Neural crest cell (in vitro differentiated cells): ENCODE measurements at regions not wholly inside any gene's neighbourhood (a gene's known extent, or its start where the extent isn't known, plus 50 kb on each side); places are given as distances from the start of the nearest gene placed in this dataset.

Experiments used
- DNase-seq: peaks from one replicate; pipeline ENCODE4 v3.0.0; 2021; ENCODE audit warnings: low read depth, mixed read lengths, low spot score
- H3K27ac Mint-ChIP-seq: one replicate; pipeline ENCODE4 v1.8.0; 2021; ENCODE audit warnings: mild to moderate bottlenecking, mixed read lengths; ENCODE audit not compliant: unreplicated experiment
- H3K27me3 Mint-ChIP-seq: 2 replicates; pipeline ENCODE4 v1.8.0; 2021; ENCODE audit warnings: low read depth, mild to moderate bottlenecking, mixed read lengths
- H3K36me3 Mint-ChIP-seq: 2 replicates; pipeline ENCODE4 v1.8.0; 2021; ENCODE audit warnings: low read depth, mild to moderate bottlenecking, mixed read lengths
- H3K4me1 Mint-ChIP-seq: 2 replicates; pipeline ENCODE4 v1.8.0; 2021; ENCODE audit warnings: mixed read lengths
- H3K4me3 Mint-ChIP-seq: one replicate; pipeline ENCODE4 v1.8.0; 2021; ENCODE audit warnings: mild to moderate bottlenecking, mixed read lengths
- H3K9me3 Mint-ChIP-seq: 2 replicates; pipeline ENCODE4 v1.8.0; 2021; ENCODE audit warnings: mixed read lengths
- TF ChIP-seq, protein P1 (sequence below): fragments of 200-600 bp; sonication (generic); conservative IDR thresholded peaks from 2 replicates; pipeline ENCODE4 v1.5.0; 2021; ENCODE audit warnings: antibody characterized with exemption, mild to moderate bottlenecking

DNA sequence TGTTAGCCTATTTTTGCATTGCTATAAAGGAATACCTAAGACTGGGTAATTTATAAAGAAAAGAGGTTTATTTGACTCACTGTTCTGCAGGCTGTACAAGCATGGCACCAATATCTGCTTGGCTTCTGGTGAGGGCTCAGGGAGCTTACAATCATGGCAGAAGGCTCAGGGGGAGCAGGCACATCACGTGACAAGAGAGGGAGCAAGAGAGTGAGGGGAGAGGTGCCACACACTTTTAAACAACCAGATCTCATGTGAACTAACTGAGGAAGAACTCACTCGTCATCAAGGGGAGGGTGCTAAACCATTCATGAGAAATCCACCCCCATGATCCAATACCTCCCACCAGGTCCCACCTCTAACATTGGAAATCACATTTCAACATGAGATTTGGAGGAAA, 73.9 kb upstream of the ADCY1 start:
- Mint-ChIP-seq H3K4me1 (peaks cover 9% of the 10 kb centered on the region), H3K27ac (no peak overlapping the region), H3K9me3 (peaks cover 9% of the 10 kb centered on the region), H3K4me3 (no peak overlapping the region), H3K36me3 (peaks cover 5% of the 10 kb centered on the region), H3K27me3 (peaks cover 15% of the 10 kb centered on the region)
- no peak for DNase-seq
- TF ChIP-seq, protein P1, sequence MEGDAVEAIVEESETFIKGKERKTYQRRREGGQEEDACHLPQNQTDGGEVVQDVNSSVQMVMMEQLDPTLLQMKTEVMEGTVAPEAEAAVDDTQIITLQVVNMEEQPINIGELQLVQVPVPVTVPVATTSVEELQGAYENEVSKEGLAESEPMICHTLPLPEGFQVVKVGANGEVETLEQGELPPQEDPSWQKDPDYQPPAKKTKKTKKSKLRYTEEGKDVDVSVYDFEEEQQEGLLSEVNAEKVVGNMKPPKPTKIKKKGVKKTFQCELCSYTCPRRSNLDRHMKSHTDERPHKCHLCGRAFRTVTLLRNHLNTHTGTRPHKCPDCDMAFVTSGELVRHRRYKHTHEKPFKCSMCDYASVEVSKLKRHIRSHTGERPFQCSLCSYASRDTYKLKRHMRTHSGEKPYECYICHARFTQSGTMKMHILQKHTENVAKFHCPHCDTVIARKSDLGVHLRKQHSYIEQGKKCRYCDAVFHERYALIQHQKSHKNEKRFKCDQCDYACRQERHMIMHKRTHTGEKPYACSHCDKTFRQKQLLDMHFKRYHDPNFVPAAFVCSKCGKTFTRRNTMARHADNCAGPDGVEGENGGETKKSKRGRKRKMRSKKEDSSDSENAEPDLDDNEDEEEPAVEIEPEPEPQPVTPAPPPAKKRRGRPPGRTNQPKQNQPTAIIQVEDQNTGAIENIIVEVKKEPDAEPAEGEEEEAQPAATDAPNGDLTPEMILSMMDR = no peak

DNA sequence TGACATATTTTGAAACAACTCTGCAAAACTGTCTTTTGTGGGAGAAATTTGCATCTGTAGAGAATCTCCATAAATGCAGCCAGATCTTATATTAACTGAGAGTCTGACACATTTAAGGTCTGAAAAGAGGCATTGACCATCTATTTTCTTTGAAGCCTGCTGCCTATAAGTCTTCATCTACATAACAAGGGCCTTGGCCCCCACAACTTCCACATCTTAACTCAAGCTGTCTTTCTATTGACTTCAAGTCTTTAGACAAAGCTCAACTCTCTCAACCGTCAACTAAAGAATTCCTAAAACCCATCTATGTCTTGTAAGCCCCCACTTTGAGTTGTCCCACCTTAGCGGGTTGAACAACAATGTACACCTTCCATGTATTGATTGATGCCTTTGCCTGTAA, 72.4 kb upstream of the ADCY1 start:
- DNase-seq = no peak
- TF ChIP-seq, protein P1 = no peak
- Mint-ChIP-seq H3K36me3 (peaks cover 12% of the 10 kb centered on the region), H3K4me3 (no peak overlapping the region), H3K9me3 (peaks cover 19% of the 10 kb centered on the region), H3K27ac (no peak overlapping the region), H3K27me3 (peaks cover 22% of the 10 kb centered on the region), H3K4me1 (peaks cover 9% of the 10 kb centered on the region)

DNA sequence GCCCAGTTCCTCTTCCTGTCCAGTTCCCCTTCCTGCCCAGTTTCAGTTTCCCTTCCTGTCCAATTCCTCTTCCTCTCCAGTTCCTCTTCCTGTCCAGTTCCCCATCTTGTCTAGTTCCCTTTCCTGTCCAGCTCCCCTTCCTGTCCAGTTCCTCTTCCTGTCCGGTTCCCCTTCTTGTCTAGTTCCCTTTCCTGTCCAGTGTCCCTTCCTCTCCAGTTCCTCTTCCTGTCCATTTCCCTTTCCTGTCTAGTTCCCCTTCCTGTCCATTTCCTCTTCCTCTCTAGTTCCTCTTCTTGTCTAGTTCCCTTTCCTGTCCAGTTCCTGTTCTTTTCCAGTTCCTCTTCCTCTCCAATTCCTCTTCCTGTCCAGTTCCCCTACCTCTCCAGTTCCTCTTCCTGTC, 68.1 kb upstream of the ADCY1 start:
- TF ChIP-seq, protein P1 = no peak
- peaks cover 31% of the 10 kb centered on the region for H3K9me3 Mint-ChIP-seq
- H3K36me3 Mint-ChIP-seq = peaks cover 17% of the 10 kb centered on the region
- H3K27me3 Mint-ChIP-seq = peaks cover 8% of the 10 kb centered on the region
- peaks cover 5% of the 10 kb centered on the region for H3K4me1 Mint-ChIP-seq
- DNase-seq = no peak
- H3K4me3 Mint-ChIP-seq = no peak overlapping the region
- H3K27ac Mint-ChIP-seq = no peak overlapping the region

DNA sequence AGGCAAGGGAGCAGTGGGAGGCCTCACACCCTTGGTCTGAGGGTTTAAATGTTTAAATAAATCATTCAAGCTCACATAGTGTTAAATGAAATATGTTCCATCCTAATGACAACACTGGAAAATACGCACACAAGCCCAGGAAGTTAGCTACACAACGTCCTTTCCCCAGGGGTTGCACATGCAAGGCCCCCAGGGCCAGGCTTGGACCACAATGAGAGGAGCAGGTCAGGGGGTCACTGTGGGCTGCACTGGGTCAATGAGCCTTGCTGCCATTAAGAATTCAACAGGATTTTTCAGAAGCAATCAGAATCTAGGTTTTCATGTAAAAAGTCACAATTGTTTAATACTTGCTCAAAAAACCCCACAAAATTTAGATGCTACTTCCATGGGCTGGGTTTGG, 64.9 kb upstream of the ADCY1 start:
- Mint-ChIP-seq H3K4me3 (no peak overlapping the region), H3K27me3 (peaks cover 8% of the 10 kb centered on the region), H3K27ac (no peak overlapping the region), H3K4me1 (no peaks in the 10 kb centered on the region), H3K36me3 (peaks cover 17% of the 10 kb centered on the region), H3K9me3 (peaks cover 31% of the 10 kb centered on the region)
- no peak for DNase-seq
- TF ChIP-seq, protein P1 = no peak

DNA sequence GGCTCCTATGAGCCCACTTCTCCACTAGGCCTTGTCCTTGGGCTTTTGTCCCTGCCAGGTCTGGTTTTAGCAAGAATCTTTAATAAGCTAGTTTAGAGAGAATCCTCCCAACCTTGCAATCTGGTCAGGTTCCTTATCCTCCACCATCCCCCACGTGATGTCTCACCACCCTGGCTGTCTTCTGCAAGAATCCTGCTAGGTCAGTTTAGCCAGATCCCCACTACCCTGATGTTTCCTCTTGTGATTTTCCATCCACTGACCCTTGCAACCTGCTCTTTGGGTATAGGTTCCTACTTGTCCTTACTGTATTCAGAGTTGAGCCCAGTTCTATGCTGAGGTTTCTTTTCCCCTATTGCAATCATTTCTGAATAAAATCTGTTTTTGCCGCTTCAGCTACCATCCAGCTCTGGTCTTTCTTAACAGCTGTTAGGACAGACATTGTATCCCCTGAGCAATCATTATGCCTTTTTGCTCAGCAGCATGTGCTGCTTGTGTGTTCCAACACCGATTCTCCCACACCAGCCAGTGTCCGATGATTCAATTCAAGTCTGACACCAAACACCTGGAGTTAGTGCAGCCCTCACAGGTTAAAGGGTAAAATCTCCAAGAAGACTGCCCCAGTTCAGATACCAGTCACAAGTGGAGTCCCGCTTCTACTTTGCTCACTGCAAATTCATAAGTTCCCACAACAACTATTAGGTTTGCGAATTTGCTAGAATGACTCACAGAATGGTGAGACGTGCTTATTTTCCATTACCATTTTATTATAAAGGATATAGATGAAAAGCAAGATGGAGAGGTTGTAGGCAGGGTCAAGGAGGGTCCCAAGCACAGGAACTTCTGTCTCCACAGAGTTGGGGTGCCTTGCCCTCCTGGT, 62.2 kb upstream of the ADCY1 start:
- no peak for DNase-seq
- no peak overlapping the region for H3K27ac Mint-ChIP-seq
- peaks cover 13% of the 10 kb centered on the region for H3K9me3 Mint-ChIP-seq
- no peaks in the 10 kb centered on the region for H3K27me3 Mint-ChIP-seq
- peaks cover 8% of the 10 kb centered on the region for H3K4me1 Mint-ChIP-seq
- no peak overlapping the region for H3K4me3 Mint-ChIP-seq
- TF ChIP-seq, protein P1 = no peak
- peaks cover 5% of the 10 kb centered on the region for H3K36me3 Mint-ChIP-seq
